ENCODE measurements at regions not wholly inside any gene's neighbourhood (a gene's known extent, or its start where the extent isn't known, plus 50 kb on each side); places are given as distances from the start of the nearest gene placed in this dataset.

GRCh38 chr3:84504761-84505160 lies 454.0 kb upstream of the CADM2 start:
- TF ChIP-seq POLR2A (IDR thresholded peaks at IDR 0.05; ENCODE audit: extremely low read depth, insufficient read length), result no peak
- TF ChIP-seq CTCF (IDR thresholded peaks at IDR 0.05; ENCODE audit: low read depth, low read length), result no peak
- no peak for TF ChIP-seq MYC (IDR thresholded peaks at IDR 0.05; ENCODE audit: low read depth, low read length)
- no peak for TF ChIP-seq MAX (IDR thresholded peaks at IDR 0.05; ENCODE audit: low read depth, low read length)
- DNase-seq (ENCODE audit: low read depth), result no peak
- H3K4me3 ChIP-seq (ENCODE audit: low read depth, low read length), result no peak overlapping the region

- no peak for DNase-seq (ENCODE audit: low read depth)
- H3K4me3 ChIP-seq (ENCODE audit: low read depth, low read length), result no peak overlapping the region
- no peak for TF ChIP-seq POLR2A (IDR thresholded peaks at IDR 0.05; ENCODE audit: extremely low read depth, insufficient read length)
- no peak for TF ChIP-seq MYC (IDR thresholded peaks at IDR 0.05; ENCODE audit: low read depth, low read length)
- no peak for TF ChIP-seq CTCF (IDR thresholded peaks at IDR 0.05; ENCODE audit: low read depth, low read length)
- no peak for TF ChIP-seq MAX (IDR thresholded peaks at IDR 0.05; ENCODE audit: low read depth, low read length)
Observed at GRCh38 chr3:84510007-84510406, 448.8 kb upstream of the CADM2 start.

- TF ChIP-seq MYC (IDR thresholded peaks at IDR 0.05; ENCODE audit: low read depth, low read length) (no peak), CTCF (IDR thresholded peaks at IDR 0.05; ENCODE audit: low read depth, low read length) (no peak), MAX (IDR thresholded peaks at IDR 0.05; ENCODE audit: low read depth, low read length) (no peak), POLR2A (IDR thresholded peaks at IDR 0.05; ENCODE audit: extremely low read depth, insufficient read length) (no peak)
- DNase-seq (ENCODE audit: low read depth), result peak; percentile 14
- H3K4me3 ChIP-seq (ENCODE audit: low read depth, low read length), result no peak overlapping the region
Observed at GRCh38 chr3:84522893-84523292, 435.9 kb upstream of the CADM2 start.

- DNase-seq (ENCODE audit: low read depth), result no peak
- TF ChIP-seq MYC (IDR thresholded peaks at IDR 0.05; ENCODE audit: low read depth, low read length) (no peak), MAX (IDR thresholded peaks at IDR 0.05; ENCODE audit: low read depth, low read length) (no peak), POLR2A (IDR thresholded peaks at IDR 0.05; ENCODE audit: extremely low read depth, insufficient read length) (no peak), CTCF (IDR thresholded peaks at IDR 0.05; ENCODE audit: low read depth, low read length) (no peak)
- H3K4me3 ChIP-seq (ENCODE audit: low read depth, low read length), result no peak overlapping the region
Observed at GRCh38 chr3:84536916-84537315, 421.9 kb upstream of the CADM2 start.

- DNase-seq (ENCODE audit: low read depth), result no peak
- H3K4me3 ChIP-seq (ENCODE audit: low read depth, low read length), result no peak overlapping the region
- TF ChIP-seq MYC (IDR thresholded peaks at IDR 0.05; ENCODE audit: low read depth, low read length) (no peak), CTCF (IDR thresholded peaks at IDR 0.05; ENCODE audit: low read depth, low read length) (no peak), MAX (IDR thresholded peaks at IDR 0.05; ENCODE audit: low read depth, low read length) (no peak), POLR2A (IDR thresholded peaks at IDR 0.05; ENCODE audit: extremely low read depth, insufficient read length) (no peak)
Observed at GRCh38 chr3:84538597-84538996, 420.2 kb upstream of the CADM2 start.

- no peak for TF ChIP-seq MYC (IDR thresholded peaks at IDR 0.05; ENCODE audit: low read depth, low read length)
- H3K4me3 ChIP-seq (ENCODE audit: low read depth, low read length), result no peak overlapping the region
- DNase-seq (ENCODE audit: low read depth), result no peak
Observed at GRCh38 chr3:84547207-84547606, 411.6 kb upstream of the CADM2 start.

All from NB4 (cell line).